Endothelial cell of umbilical vein (primary cell): ENCODE measurements at regions not wholly inside any gene's neighbourhood (a gene's known extent, or its start where the extent isn't known, plus 50 kb on each side); places are given as distances from the start of the nearest gene placed in this dataset.

Experiments
- BruUV-seq: library from RNA; stranded (reverse); fragments of 400-500 nt; replicated peaks from 2 replicates; lab custom pipeline; 2021; lab: Mats Ljungman, UMichigan
- CTCF ChIA-PET: fragments of 300-600, 350-600 bp; sonication (Branson Sonifier 250); formaldehyde crosslinking; loops from one replicate; lab custom pipeline; 2021; ENCODE audit warnings: antibody characterized with exemption, inconsistent platforms; lab: Charles Lee
- POLR2A ChIA-PET: fragments of 300-600, 350-600 bp; sonication (Branson Sonifier 250); formaldehyde crosslinking; loops from one replicate; lab custom pipeline; 2021; ENCODE audit warnings: antibody characterized with exemption, inconsistent platforms; lab: Charles Lee
- DNase-seq: peaks from one replicate; pipeline ENCODE4 v3.0.0-alpha.2; 2011; ENCODE audit warnings: low read depth, low spot score
- FAIRE-seq: peaks from 2 replicates; lab custom pipeline; 2011; peaks lifted over from hg19 to GRCh38; lab: Jason Lieb, UNC
- H2AFZ ChIP-seq: 2 replicates; pipeline ENCODE4 v1.6.0; 2012; ENCODE audit warnings: low read depth, low read length, control low read depth, inconsistent platforms
- H3K27ac ChIP-seq: 2 replicates; pipeline ENCODE4 v1.5.1; 2011; ENCODE audit warnings: low read depth, mild to moderate bottlenecking, control low read depth, low read length, moderate library complexity; ENCODE audit not compliant: insufficient read depth
- H3K27me3 ChIP-seq, 2 experiments: 2 replicates each; pipeline versions ENCODE4 v1.6.0 to v1.6.1; 2011; ENCODE audit warnings: low read length in 2 of 2, mixed read lengths in 1 of 2; ENCODE audit not compliant: control insufficient read depth in 2 of 2, insufficient read depth in 2 of 2
- H3K36me3 ChIP-seq, 2 experiments: 2 replicates in 1 of 2; 3 replicates in 1 of 2; pipeline ENCODE4 v1.5.1; 2011; ENCODE audit warnings: low read length in 2 of 2, mild to moderate bottlenecking in 1 of 2, moderate library complexity in 1 of 2; ENCODE audit not compliant: control insufficient read depth in 2 of 2, insufficient read depth in 2 of 2; ENCODE audit errors: extremely low read depth in 1 of 2
- H3K4me1 ChIP-seq: 3 replicates; pipeline ENCODE4 v1.5.1; 2011; ENCODE audit warnings: mild to moderate bottlenecking, low read length; ENCODE audit not compliant: control insufficient read depth, insufficient read depth; ENCODE audit errors: extremely low read depth
- H3K4me2 ChIP-seq: 2 replicates; pipeline ENCODE4 v1.6.1; 2011; ENCODE audit warnings: low read length, control low read depth, mixed read lengths; ENCODE audit not compliant: insufficient read depth
- H3K4me3 ChIP-seq, 3 experiments: fragments of 200-600 bp in 1 of 3; sonication (generic), shearing (Covaris generic) in 1 of 3; replicated peaks in 1 of 3; 2 replicates each; pipeline ENCODE4 v1.5.1; 2011 to 2016; ENCODE audit warnings: control low read depth in 3 of 3, low read length in 3 of 3, mild to moderate bottlenecking in 2 of 3, inconsistent platforms in 1 of 3, low read depth in 1 of 3, moderate library complexity in 1 of 3; ENCODE audit not compliant: insufficient read depth in 1 of 3
- H3K79me2 ChIP-seq: 2 replicates; pipeline ENCODE4 v1.6.0; 2012; ENCODE audit warnings: low read length, inconsistent platforms; ENCODE audit not compliant: control insufficient read depth, insufficient read depth
- H3K9ac ChIP-seq: replicated peaks from 2 replicates; pipeline ENCODE3; 2011; ENCODE audit warnings: low read length, control low read depth; ENCODE audit not compliant: insufficient read depth; ENCODE audit errors: extremely low read depth
- H3K9me1 ChIP-seq: replicated peaks from 3 replicates; pipeline ENCODE4 v1.6.0; 2011; ENCODE audit warnings: mild to moderate bottlenecking, low read length; ENCODE audit not compliant: control insufficient read depth, insufficient read depth; ENCODE audit errors: extremely low read depth
- H3K9me3 ChIP-seq: replicated peaks from 2 replicates; pipeline ENCODE4 v1.5.1; 2012; ENCODE audit warnings: low read length, inconsistent platforms; ENCODE audit not compliant: control insufficient read depth, insufficient read depth
- H4K20me1 ChIP-seq: replicated peaks from 2 replicates; pipeline ENCODE3; 2011; ENCODE audit warnings: mild to moderate bottlenecking, low read length; ENCODE audit not compliant: control insufficient read depth, insufficient read depth; ENCODE audit errors: extremely low read depth
- EZH2 ChIP-seq: IDR thresholded peaks from 2 replicates; pipeline ENCODE4 v1.6.1; 2012; ENCODE audit warnings: borderline replicate concordance, low read depth, mild to moderate bottlenecking, moderate library complexity, low read length, inconsistent platforms; ENCODE audit not compliant: severe bottlenecking
- FOS ChIP-seq: IDR thresholded peaks from 2 replicates; pipeline ENCODE4 v1.6.1; 2011; ENCODE audit warnings: mild to moderate bottlenecking, low read length, moderate library complexity, borderline replicate concordance; ENCODE audit not compliant: insufficient read depth
- GATA2 ChIP-seq: IDR thresholded peaks from 2 replicates; pipeline ENCODE4 v1.7.0; 2011; ENCODE audit warnings: low read depth, mild to moderate bottlenecking, moderate library complexity, mixed read lengths, low read length; ENCODE audit not compliant: insufficient read length, insufficient read depth
- JUN ChIP-seq: IDR thresholded peaks from 2 replicates; pipeline ENCODE4 v1.6.1; 2011; ENCODE audit warnings: borderline replicate concordance, low read depth; ENCODE audit not compliant: insufficient read length, insufficient read depth
- MYC ChIP-seq: IDR thresholded peaks from one replicate; pipeline ENCODE4 v1.6.1; 2011; ENCODE audit warnings: mild to moderate bottlenecking, low read depth, low read length
- POLR2A ChIP-seq: IDR thresholded peaks from 2 replicates; pipeline ENCODE4 v1.6.1; 2012; ENCODE audit warnings: low read depth, mild to moderate bottlenecking, control low read depth, low read length
- POLR2AphosphoS5 ChIP-seq: IDR thresholded peaks from 2 replicates; pipeline ENCODE4 v1.6.1; 2012; ENCODE audit warnings: low read depth, mild to moderate bottlenecking, control low read depth, low read length, moderate library complexity; ENCODE audit not compliant: insufficient read depth
- dilution Hi-C: fragments of 300-500 bp; cut with MboI; formaldehyde crosslinking; loops from one replicate; pipeline ENCODE4 v1.15.0; 2019; ENCODE audit warnings: low sequenced_read_pairs; ENCODE audit not compliant: extremely low pct_ligation_motif_present
- intact Hi-C: fragments of 100-400 bp; cut with micrococcal nuclease; formaldehyde crosslinking; loops from one replicate; pipeline ENCODE4 v1.10.0; 2022
- TF ChIP-seq, protein P1 (sequence below): IDR thresholded peaks from 2 replicates; pipeline ENCODE4 v1.6.1; 2011; ENCODE audit not compliant: insufficient read depth, insufficient read length
- TF ChIP-seq, protein P2 (sequence below), 2 donors: IDR thresholded peaks; 1 replicate in 1 of 2; 2 replicates in 1 of 2; pipeline ENCODE4 v1.5.1; 2011; ENCODE audit warnings: low read length in 2 of 2, mild to moderate bottlenecking in 2 of 2, moderate library complexity in 2 of 2, control low read depth in 1 of 2, inconsistent platforms in 1 of 2, low read depth in 1 of 2; ENCODE audit not compliant: insufficient read depth in 1 of 2; ENCODE audit errors: extremely low read depth in 1 of 2

DNA sequence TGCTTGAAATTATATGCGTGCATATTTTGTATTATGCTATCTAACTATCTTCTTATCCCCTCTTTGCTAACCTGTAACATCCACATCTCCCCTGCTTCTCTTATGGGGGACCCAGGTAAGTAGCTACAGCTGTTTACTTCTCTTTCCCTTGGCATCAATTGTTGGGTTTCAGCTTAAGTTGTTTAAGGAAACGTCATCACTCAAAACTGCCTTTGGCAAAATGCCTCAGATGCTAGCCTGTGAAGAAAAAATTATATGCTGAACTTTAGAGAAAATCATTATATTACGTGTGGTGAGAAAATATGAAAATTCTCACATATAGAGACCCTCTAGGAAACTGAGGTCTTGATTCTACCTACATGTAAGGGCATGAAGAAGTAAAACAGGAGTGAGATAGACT, 447.0 kb upstream of the NECTIN3 start:
- peak; percentile 25 for DNase-seq
- Histone ChIP-seq H3K27me3 (no peaks in the 10 kb centered on the region), H3K36me3 (no peaks in the 10 kb centered on the region), H4K20me1 (no peaks in the 10 kb centered on the region), H3K79me2 (no peaks in the 10 kb centered on the region), H3K9me3 (no peaks in the 10 kb centered on the region), H3K9ac (no peak overlapping the region), H3K9me1 (no peaks in the 10 kb centered on the region), H3K4me2 (no peak overlapping the region), H2AFZ (no peak overlapping the region), H3K4me1 (no peaks in the 10 kb centered on the region), H3K27ac (no peak overlapping the region), H3K4me3 (no peak overlapping the region)
- TF ChIP-seq JUN = no peak
- TF ChIP-seq, protein P1, sequence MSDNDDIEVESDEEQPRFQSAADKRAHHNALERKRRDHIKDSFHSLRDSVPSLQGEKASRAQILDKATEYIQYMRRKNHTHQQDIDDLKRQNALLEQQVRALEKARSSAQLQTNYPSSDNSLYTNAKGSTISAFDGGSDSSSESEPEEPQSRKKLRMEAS = no peak
- no peak for TF ChIP-seq GATA2
- TF ChIP-seq EZH2 = no peak
- TF ChIP-seq FOS = no peak
- TF ChIP-seq POLR2A = no peak
- TF ChIP-seq, protein P2, sequence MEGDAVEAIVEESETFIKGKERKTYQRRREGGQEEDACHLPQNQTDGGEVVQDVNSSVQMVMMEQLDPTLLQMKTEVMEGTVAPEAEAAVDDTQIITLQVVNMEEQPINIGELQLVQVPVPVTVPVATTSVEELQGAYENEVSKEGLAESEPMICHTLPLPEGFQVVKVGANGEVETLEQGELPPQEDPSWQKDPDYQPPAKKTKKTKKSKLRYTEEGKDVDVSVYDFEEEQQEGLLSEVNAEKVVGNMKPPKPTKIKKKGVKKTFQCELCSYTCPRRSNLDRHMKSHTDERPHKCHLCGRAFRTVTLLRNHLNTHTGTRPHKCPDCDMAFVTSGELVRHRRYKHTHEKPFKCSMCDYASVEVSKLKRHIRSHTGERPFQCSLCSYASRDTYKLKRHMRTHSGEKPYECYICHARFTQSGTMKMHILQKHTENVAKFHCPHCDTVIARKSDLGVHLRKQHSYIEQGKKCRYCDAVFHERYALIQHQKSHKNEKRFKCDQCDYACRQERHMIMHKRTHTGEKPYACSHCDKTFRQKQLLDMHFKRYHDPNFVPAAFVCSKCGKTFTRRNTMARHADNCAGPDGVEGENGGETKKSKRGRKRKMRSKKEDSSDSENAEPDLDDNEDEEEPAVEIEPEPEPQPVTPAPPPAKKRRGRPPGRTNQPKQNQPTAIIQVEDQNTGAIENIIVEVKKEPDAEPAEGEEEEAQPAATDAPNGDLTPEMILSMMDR (IDR thresholded peaks at IDR 0.05; ENCODE audit: extremely low read depth in 1 of 2, insufficient read depth in 1 of 2, low read depth in 1 of 2, low read length in 2 of 2) = no peak
- TF ChIP-seq POLR2AphosphoS5 = no peak
- TF ChIP-seq MYC = no peak
- intact Hi-C loops = no loop called here
- FAIRE-seq = no peak
- ChIA-PET POLR2A (no interaction called here), CTCF (interaction anchor here (1.1 kb wide), 1 partner anchor 10 kb away, joined by 3 read pairs; no protein-coding TSS in a partner anchor)
- dilution Hi-C loops = no loop called here
- BruUV-seq = no TSS peak
